GM18502 (cell line): ENCODE measurements at regions not wholly inside any gene's neighbourhood (a gene's known extent, or its start where the extent isn't known, plus 50 kb on each side); places are given as distances from the start of the nearest gene placed in this dataset.
A peak's percentile ranks its signal among the peaks of the same experiment; 100 is the strongest.
"Not testable (repeated sequence)": the region's sequence is repeated elsewhere in the genome, so short reads cannot be mapped to it uniquely, and the experiment has no call there.

Source experiments
- ATAC-seq: cut with Tn5 transposase; IDR thresholded peaks from one replicate; pipeline ENCODE4 v1.9.1; 2021; ENCODE audit warnings: mild to moderate bottlenecking; ENCODE audit not compliant: unreplicated experiment, poor library complexity

GRCh38 chr12:93073324-93073723 is 144.2 kb upstream of the EEA1 start:
- no peak for ATAC-seq

- ATAC-seq, result no peak
Observed at GRCh38 chr12:93078059-93078458, 149.0 kb upstream of the EEA1 start.

GRCh38 chr12:93078577-93078976 is 149.5 kb upstream of the EEA1 start:
- ATAC-seq, result no peak

GRCh38 chr12:93079271-93079670 is 150.2 kb upstream of the EEA1 start:
- ATAC-seq, result no peak

GRCh38 chr12:93079976-93080375 is 150.9 kb upstream of the EEA1 start:
- ATAC-seq, result no peak

- no peak for ATAC-seq
Observed at GRCh38 chr12:93080452-93080851, 151.4 kb upstream of the EEA1 start.

GRCh38 chr12:93080994-93081809 is 152.1 kb upstream of the EEA1 start:
- no peak for ATAC-seq

- no peak for ATAC-seq
Observed at GRCh38 chr12:93081810-93082165, 152.7 kb upstream of the EEA1 start.

- no peak for ATAC-seq
Observed at GRCh38 chr12:93085383-93086287, 156.5 kb upstream of the EEA1 start.

- ATAC-seq, result no peak
Observed at GRCh38 chr12:93086288-93086727, 157.2 kb upstream of the EEA1 start.

GRCh38 chr12:93087840-93088610 is 158.9 kb upstream of the EEA1 start:
- no peak for ATAC-seq

GRCh38 chr12:93089805-93090569 is 160.9 kb upstream of the EEA1 start:
- no peak for ATAC-seq

- no peak for ATAC-seq
Observed at GRCh38 chr12:93090731-93091172, 161.7 kb upstream of the EEA1 start.

- no peak for ATAC-seq
Observed at GRCh38 chr12:93091886-93092648, 163.0 kb upstream of the EEA1 start.

- no peak for ATAC-seq
Observed at GRCh38 chr12:93092649-93092945, 163.5 kb upstream of the EEA1 start.

GRCh38 chr12:93093243-93093642 is 164.1 kb upstream of the EEA1 start:
- no peak for ATAC-seq

- ATAC-seq, result not testable (repeated sequence)
Observed at GRCh38 chr12:93094222-93094621, 165.1 kb upstream of the EEA1 start.

GRCh38 chr12:93094988-93095737 is 166.1 kb upstream of the EEA1 start:
- ATAC-seq, result peak; percentile 85

GRCh38 chr12:93097417-93097816 is 168.3 kb upstream of the EEA1 start:
- ATAC-seq, result no peak
